ENCODE measurements at regions not wholly inside any gene's neighbourhood (a gene's known extent, or its start where the extent isn't known, plus 50 kb on each side); places are given as distances from the start of the nearest gene placed in this dataset.

GRCh38 chr5:122257000-122257399 is 55.0 kb upstream of the SNCAIP start:
- TF ChIP-seq ZNF384 (IDR thresholded peaks at IDR 0.05) (no peak), SP1 (IDR thresholded peaks at IDR 0.05) (no peak), CTBP1 (IDR thresholded peaks at IDR 0.05; ENCODE audit: borderline replicate concordance) (no peak), HDGF (IDR thresholded peaks at IDR 0.05; ENCODE audit: borderline replicate concordance) (no peak), TARDBP (IDR thresholded peaks at IDR 0.05) (no peak), BHLHE40 (IDR thresholded peaks at IDR 0.05; ENCODE audit: borderline replicate concordance) (no peak), PKNOX1 (IDR thresholded peaks at IDR 0.05) (no peak), L3MBTL2 (conservative IDR thresholded peaks at IDR 0.05) (no peak), SUZ12 (IDR thresholded peaks at IDR 0.05) (no peak), NFRKB (IDR thresholded peaks at IDR 0.05) (no peak), ELF4 (IDR thresholded peaks at IDR 0.05) (no peak)
- CTCF ChIA-PET: no interaction called here

GRCh38 chr5:122258241-122258640 is 53.8 kb upstream of the SNCAIP start:
- CTCF ChIA-PET: no interaction called here
- POLR2A ChIA-PET: no interaction called here
- no peak for DNase-seq (ENCODE audit: extremely low spot score)
- TF ChIP-seq L3MBTL2 (conservative IDR thresholded peaks at IDR 0.05) (no peak), SP1 (IDR thresholded peaks at IDR 0.05) (no peak), BHLHE40 (IDR thresholded peaks at IDR 0.05; ENCODE audit: borderline replicate concordance) (no peak), ELF4 (IDR thresholded peaks at IDR 0.05) (no peak)

More at GRCh38 chr5:122257000-122257399, 55.0 kb upstream of the SNCAIP start:
- POLR2A ChIA-PET: no interaction called here
- no peak for DNase-seq (ENCODE audit: extremely low spot score)

- ChIA-PET CTCF (no interaction called here), POLR2A (no interaction called here)
- TF ChIP-seq TARDBP (IDR thresholded peaks at IDR 0.05) (no peak), FOXM1 (IDR thresholded peaks at IDR 0.05; ENCODE audit: borderline replicate concordance) (no peak), CTBP1 (IDR thresholded peaks at IDR 0.05; ENCODE audit: borderline replicate concordance) (no peak), NFRKB (IDR thresholded peaks at IDR 0.05) (no peak), FOXK2 (IDR thresholded peaks at IDR 0.05) (no peak), SP1 (IDR thresholded peaks at IDR 0.05) (no peak), L3MBTL2 (conservative IDR thresholded peaks at IDR 0.05) (no peak), ZNF384 (IDR thresholded peaks at IDR 0.05) (no peak), BHLHE40 (IDR thresholded peaks at IDR 0.05; ENCODE audit: borderline replicate concordance) (no peak), ARNT (IDR thresholded peaks at IDR 0.05) (no peak), LEF1 (IDR thresholded peaks at IDR 0.05; ENCODE audit: borderline replicate concordance) (no peak), SUZ12 (IDR thresholded peaks at IDR 0.05) (no peak), ELF4 (IDR thresholded peaks at IDR 0.05) (no peak)
- no peak for DNase-seq (ENCODE audit: extremely low spot score)
These were observed 53.2 kb upstream of the SNCAIP start for GRCh38 chr5:122258840-122259239.

GRCh38 chr5:122259995-122260394 is 52.0 kb upstream of the SNCAIP start:
- DNase-seq (ENCODE audit: extremely low spot score): no peak
- CTCF ChIA-PET: interaction anchor here (0.6 kb wide), 1 partner anchor 96 kb away, joined by 4 read pairs; no protein-coding TSS in a partner anchor
- POLR2A ChIA-PET: no interaction called here
- TF ChIP-seq SP1 (IDR thresholded peaks at IDR 0.05): no peak
- no peak for TF ChIP-seq LEF1 (IDR thresholded peaks at IDR 0.05; ENCODE audit: borderline replicate concordance)
- no peak for TF ChIP-seq FOXM1 (IDR thresholded peaks at IDR 0.05; ENCODE audit: borderline replicate concordance)
- TF ChIP-seq ZNF384 (IDR thresholded peaks at IDR 0.05): no peak
- no peak for TF ChIP-seq BHLHE40 (IDR thresholded peaks at IDR 0.05; ENCODE audit: borderline replicate concordance)
- TF ChIP-seq HDGF (IDR thresholded peaks at IDR 0.05; ENCODE audit: borderline replicate concordance): no peak
- TF ChIP-seq PKNOX1 (IDR thresholded peaks at IDR 0.05): no peak
- TF ChIP-seq L3MBTL2 (conservative IDR thresholded peaks at IDR 0.05): no peak
- no peak for TF ChIP-seq TARDBP (IDR thresholded peaks at IDR 0.05)
- no peak for TF ChIP-seq ARNT (IDR thresholded peaks at IDR 0.05)
- TF ChIP-seq SUZ12 (IDR thresholded peaks at IDR 0.05): no peak
- TF ChIP-seq CTBP1 (IDR thresholded peaks at IDR 0.05; ENCODE audit: borderline replicate concordance): no peak
- no peak for TF ChIP-seq NFRKB (IDR thresholded peaks at IDR 0.05)
- TF ChIP-seq ELF4 (IDR thresholded peaks at IDR 0.05): no peak
- TF ChIP-seq FOXK2 (IDR thresholded peaks at IDR 0.05): no peak
- no peak for TF ChIP-seq FOXA1 (IDR thresholded peaks at IDR 0.05)

- CTCF ChIA-PET: no interaction called here
- POLR2A ChIA-PET: no interaction called here
- no peak for DNase-seq (ENCODE audit: extremely low spot score)
- TF ChIP-seq TARDBP (IDR thresholded peaks at IDR 0.05) (no peak), CTBP1 (IDR thresholded peaks at IDR 0.05; ENCODE audit: borderline replicate concordance) (no peak), ARNT (IDR thresholded peaks at IDR 0.05) (no peak), SP1 (IDR thresholded peaks at IDR 0.05) (no peak), BHLHE40 (IDR thresholded peaks at IDR 0.05; ENCODE audit: borderline replicate concordance) (no peak), LEF1 (IDR thresholded peaks at IDR 0.05; ENCODE audit: borderline replicate concordance) (no peak)
These were observed 49.9 kb upstream of the SNCAIP start for GRCh38 chr5:122262103-122262502.

All from HEK293T (cell line).